Stimulated activated CD4-positive, alpha-beta T cell treated with anti-CD3 and anti-CD28 coated beads, Interleukin-15, amount 100 ng/mL, for 24 hours (primary cell): ENCODE measurements at regions not wholly inside any gene's neighbourhood (a gene's known extent, or its start where the extent isn't known, plus 50 kb on each side); places are given as distances from the start of the nearest gene placed in this dataset.

Source experiments
- DNase-seq: peaks from one replicate; pipeline ENCODE4 v3.0.0-alpha.2; 2020

DNA sequence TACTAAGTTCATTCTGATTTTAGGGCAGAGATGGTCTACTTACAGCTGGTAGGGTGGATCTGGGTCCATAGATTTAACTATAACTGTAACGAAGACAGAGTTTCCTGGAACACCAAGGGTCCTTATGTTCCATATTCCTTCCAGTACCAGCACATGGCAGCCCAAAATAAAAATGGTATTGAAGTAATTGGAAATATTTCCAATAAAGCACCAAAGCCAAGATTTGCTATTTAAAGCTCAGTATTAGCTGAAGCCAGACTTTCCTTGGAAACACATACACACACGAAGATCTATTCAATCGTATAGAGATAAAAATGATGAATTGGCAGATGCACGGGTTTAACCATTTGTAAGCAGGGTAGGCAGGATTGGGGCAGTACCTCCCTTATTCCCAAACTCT, 289.1 kb upstream of the SORCS1 start:
- DNase-seq: no peak

DNA sequence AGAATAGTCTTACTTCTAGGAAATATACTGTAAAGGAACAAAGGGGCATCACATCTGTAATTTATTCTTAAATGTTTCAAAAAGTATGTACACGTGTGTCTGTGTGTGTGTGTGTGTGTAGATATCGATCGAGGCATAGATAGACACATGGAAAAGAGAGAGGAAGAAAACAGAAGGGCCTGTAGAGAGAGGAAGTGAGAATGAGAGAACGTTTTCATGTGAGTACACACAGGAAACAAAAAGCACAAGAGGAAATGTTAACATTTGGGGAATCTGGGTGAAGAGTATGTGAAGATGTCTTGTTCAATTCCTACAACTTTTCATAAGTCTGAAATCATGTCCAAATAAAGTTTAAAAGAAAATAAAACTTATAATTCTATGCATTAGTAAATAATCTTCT, 286.5 kb upstream of the SORCS1 start:
- no peak for DNase-seq

DNA sequence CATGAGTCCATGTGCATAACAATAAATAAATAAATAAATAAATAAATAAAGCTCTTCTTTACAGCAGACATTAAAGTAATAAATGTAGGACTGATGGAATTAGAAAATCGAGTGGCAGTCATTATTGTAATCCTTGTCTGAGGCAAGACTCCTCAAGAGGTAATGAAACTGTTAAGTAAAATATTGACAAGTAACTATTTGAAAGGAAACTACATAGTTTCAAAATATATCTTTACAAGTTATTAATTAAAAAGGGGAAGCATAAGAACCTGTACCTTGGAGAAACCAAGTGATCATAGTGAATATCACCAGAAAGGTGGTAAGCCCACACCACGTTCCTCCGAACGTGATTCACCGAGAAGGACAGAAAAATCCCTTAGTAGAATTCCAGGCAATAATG, 285.6 kb upstream of the SORCS1 start:
- DNase-seq: no peak

DNA sequence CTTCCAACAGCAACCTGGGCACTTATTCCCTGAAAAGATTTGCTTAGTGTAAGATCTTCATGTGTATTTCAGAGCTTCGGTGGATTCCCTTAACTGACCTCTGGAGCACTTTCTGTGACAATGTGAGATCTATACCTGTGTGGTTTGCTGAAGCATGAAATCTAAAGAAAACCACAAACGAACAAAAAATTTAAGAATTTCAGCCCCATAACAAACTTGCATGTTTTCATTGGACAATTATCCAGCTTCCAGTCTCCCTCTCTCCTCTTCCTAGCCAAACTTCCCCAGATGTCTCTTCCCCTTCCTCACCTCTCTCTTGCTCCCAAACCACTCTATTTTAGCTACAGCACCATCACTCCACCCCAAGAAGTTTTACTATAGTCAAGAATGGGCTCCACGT, 279.9 kb upstream of the SORCS1 start:
- no peak for DNase-seq

DNA sequence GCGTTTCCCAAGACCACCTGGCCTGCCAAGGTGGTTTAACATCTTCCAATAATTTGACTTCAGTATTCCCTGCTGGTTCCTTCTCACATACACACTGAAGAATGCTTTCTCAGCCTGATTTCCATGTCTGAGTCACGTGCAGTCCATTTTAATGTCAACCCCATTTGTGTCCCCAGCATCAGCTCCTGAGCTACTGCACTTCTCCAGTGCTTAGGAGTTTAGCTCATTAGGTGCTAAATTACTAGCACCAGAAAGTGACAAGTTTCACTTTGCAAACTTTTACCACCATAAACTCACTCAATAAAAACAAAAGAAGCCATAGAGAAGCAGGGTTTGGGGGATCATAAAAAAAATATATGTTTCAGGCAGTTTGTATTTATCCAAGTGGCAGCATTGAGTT, 279.3 kb upstream of the SORCS1 start:
- no peak for DNase-seq

DNA sequence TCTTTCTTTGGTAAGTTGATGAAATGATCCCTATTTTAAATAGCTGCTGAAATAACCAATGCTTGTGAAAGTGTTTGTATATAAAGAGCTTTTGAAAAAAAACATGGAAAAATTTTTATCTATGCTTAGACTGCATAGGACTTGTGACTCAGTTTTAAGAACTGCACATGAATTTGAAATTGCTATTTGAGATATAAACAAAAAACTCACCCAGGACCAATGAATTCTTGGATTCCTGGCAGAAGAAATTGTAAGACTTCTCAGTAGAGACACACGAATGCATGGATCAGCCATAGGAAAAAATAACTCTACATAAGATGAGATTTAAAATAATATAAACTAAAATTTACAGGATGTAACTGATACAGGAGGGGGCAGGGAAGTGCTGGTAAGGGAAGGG, 278.8 kb upstream of the SORCS1 start:
- DNase-seq: no peak

DNA sequence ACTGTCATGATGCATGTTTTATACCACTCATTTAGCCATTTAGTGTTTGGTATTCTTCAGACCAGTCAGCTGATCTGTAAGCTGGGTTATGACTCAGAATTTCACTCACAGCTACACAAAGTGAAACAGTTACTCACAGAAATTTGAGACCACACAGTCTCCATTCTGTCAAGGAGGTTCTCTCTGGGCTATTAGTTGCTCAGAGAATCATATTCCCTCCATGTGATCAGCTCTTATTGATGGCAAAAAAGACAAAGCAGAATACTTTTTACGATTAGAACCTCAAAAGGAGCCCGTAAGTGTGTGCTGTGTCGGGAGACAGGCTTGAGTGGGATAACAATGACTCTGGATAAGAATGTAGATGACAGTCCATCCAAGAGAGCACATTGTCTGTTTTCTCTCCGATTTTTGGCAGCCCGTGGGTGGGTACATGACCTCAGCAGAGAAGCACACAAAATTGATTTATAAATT, 277.6 kb upstream of the SORCS1 start:
- DNase-seq: no peak

DNA sequence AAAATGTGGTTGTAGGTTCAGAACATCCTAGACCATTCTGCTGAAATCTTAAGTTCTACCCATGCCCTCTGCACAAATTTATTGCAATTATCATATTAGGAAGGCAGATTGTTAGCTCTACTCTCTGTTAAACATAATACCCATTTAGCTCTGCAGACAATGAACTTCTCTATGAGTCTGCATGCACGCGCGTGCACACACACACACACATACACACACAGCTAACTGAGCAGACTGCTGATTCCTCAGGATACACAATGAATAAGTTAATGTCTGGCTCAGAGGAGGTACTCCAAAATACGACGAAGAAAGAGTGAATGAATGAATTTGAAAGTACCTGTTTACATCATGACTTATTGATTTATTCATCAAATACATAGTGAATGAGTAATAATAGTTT, 276.2 kb upstream of the SORCS1 start:
- no peak for DNase-seq

DNA sequence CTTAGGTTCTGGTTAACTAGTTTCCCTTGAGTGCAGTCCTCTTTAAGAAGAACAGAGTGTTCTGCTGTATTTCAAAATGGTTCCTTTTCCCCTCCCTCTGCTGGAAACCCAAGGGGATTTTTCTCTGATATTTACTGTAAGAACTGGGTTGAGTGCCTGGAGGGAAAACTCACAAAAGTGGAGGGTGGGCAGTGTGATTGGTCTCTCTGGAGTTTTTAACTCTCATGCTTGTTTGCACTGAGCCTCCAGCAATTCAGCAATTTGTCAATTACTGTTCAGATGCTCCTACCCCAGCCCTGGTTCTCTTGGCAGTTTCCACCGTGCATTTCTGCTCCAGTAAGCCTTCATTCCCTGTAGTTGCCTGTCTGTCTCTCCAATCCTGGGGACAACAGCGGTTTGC, 273.4 kb upstream of the SORCS1 start:
- DNase-seq: no peak

DNA sequence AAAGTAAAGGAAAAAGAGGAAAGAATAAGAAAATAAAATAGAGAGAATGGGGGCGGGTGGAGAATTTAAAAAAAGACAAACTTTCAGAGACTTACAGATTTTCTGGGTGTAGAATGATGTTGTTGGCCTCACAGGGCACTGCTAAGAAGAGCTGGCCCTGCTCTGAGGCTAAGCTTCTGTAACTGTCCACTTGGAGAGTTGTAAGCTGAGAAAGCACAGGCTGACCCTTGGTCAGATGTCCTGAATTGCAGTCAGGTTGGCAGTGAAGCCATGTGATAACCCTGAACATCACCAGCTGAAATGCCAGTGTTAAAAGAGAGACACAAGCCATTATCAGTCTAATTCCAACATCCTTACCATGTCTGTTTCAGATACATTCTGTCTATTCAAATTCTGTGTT, 272.1 kb upstream of the SORCS1 start:
- DNase-seq: no peak

DNA sequence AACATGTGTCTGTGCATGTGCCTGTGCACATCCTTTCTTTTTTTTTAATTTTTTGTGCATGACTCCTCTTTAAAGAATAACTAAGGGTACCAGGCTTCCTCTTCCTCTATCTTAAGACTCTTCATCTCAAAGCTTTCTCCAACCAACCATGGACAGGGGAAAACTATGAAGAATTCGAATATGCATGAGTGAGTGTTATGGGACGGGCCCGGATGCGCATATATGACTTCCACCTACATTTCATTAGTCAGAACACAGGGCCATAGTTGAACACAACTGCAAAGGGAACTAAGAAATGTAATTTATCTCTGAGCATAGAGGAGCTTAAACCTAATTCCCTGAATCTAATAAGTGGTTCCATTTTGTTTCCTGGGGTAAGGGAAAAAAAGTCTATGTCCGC, 270.3 kb upstream of the SORCS1 start:
- DNase-seq: no peak

DNA sequence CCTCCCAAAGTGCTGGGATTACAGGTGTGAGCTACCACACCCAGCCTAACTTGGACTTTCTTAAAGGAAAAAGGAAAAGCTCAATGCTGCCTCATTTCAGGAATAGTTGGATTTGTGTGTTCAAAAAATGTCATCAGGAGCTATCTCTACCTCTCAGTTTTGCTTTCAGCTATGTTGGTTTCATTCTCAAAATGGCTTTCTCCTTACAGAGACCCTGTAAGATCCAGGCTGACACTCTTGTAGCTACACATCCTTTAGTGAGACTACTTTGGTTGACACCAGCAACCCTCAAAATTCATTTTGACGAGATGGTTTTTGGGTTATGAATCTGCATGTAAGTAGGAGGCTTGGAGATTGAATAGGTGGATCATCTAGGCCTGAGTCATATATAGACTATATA, 269.7 kb upstream of the SORCS1 start:
- DNase-seq: no peak

DNA sequence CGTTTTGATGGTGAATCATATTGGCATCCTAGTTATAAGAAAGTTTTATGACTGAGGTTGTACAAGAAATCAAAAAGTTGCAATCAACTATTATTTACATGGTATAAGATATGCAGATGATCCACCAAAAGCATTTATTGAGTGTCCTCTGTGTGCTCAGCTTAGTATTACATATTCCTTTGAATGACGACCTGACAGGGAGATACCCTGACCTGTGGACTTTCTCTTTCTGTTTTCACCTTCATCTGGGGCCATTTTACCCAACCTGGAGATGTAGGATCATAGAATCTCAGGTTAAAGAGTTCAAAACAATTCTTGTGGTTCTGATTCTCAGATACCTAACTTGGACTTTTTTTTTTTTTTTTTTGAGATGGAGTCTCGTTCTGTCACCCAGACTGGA, 269.1 kb upstream of the SORCS1 start:
- no peak for DNase-seq

DNA sequence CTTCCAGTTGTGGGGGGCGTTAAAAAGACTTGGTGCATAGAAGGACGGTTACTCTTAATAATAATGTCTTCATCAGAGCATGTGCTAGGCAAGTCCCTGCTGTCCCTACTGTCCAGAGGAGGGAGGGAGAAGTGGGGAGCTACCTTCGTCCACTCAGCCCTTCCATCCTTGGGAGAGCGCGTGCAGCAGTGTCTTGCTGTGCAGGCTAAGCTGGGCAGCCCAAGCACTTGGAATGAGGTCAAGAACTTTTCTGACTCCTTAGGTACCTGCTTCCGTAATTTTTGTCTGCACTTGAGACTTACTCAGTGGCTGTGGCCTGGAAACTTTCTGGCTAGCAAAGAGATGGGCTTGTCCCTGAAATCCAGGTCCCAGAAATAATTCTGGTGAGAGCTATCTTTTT, 265.9 kb upstream of the SORCS1 start:
- no peak for DNase-seq

DNA sequence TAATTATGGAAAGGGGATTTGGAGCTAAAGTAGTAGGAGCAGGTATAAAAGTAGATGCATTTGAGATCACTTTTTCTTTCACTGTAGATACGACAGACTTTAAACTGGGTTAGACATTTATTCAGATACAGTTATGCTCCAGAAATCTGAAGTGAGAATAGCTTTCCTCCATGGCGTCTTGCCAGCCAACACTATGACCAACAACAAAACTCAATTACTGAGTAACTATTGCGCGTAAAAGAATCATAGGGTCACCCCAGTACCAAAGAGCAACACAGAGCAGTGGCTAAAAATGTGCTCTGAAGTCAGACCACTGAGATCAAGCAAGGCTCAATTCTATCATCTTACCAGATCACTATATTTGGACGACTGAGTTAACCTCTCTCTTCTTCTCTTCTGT, 262.5 kb upstream of the SORCS1 start:
- DNase-seq: no peak

DNA sequence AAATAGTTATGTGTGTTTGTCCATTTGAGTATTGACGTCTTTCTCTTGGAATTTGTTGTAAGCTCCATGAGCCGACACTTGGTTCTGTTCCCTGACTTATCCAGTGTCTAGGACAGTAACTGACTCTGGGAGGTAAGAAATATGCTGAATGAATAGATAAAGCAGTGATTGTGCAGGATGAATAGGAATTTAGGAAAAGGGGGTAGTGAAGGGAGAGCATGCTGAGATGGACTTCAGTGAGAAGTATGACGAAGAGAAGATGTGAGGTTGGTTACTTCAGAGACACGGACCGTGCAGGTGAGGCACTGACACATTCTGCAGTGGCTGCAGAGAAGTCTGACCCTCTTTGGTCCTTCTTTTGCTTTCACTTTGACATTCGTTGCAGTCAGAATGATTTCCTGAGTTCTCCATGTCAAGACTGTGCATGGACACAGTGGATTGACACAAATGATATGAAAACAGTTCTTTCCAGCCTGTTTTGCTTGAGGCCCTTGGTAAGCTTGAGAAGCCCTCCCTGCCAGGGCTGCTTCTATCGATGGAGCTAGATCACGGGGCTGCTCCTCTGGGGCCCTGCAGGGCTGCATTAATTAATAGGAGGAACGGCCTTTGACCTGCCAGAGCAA, 261.5 kb upstream of the SORCS1 start:
- DNase-seq: no peak

DNA sequence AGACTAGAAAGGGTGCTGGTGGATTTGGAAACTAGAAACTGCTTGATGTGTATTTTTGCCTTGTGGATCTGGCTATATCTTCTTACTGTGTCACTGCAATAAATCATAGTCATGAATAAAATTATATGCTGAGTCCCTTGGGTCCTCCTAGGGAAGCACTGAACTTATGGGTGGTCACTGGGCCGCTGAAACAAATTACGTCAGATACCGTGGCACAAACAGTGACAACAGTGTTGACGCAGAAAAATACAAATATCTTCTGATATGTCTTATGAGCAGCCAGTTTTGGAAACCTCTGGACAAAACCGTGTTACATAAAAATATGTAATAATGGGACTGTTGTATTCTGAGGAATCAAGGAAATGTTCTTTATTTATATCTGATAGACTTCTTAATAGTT, 260.1 kb upstream of the SORCS1 start:
- DNase-seq: no peak

DNA sequence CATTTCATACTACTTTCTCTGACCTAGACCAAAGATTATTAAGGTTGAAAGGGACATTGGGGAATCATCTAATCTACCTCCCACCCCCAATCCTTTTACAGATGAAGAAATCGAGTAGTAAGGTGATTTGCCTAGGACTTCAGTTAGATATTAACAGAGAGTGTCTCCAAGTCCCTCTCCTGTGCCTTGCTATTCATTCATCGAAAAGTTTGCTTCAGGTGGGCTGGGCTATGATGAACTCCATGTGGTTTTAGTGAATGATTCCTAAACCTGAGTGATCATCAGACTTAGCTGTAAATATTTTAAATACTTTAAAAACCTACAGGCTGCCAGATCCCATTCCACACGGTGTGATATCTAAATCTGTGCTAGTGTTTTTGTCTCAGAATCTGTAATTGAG, 259.4 kb upstream of the SORCS1 start:
- DNase-seq: no peak

DNA sequence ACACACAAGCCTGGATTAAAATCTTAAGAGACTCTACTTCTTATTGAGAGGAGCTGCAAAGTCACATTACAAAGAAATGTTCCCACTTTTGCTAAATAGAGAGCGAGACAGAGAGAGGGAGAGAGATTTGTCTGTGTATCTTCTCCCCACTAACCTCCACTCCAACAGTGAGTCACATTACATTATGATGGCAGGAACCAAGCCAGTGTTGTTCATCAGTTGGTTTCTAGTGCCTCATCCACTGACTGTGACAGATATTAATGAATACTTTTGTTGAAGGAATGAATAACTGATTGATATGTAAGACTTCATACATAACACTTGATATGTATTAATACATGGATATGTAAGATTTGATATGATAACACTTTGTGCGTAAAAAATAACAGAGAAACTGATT, 258.2 kb upstream of the SORCS1 start:
- DNase-seq: no peak

DNA sequence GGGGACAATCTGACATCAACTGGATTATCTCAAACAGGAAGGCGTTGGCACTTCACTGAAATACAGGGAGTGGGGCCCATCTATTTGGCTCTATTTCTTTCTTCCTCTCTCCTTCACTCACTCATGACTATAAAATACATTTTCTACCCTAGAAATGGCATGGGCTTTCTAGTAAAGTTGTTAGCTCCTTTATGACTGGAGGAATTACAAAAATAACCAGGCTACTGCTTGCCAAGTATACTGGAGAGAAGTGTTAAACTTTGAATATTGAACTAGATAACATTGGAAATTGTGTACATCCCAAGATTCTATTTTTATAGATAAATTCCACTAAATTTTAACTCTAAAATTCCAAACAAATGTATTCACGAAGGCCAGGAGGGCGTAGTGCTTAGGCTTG, 255.7 kb upstream of the SORCS1 start:
- DNase-seq: no peak

DNA sequence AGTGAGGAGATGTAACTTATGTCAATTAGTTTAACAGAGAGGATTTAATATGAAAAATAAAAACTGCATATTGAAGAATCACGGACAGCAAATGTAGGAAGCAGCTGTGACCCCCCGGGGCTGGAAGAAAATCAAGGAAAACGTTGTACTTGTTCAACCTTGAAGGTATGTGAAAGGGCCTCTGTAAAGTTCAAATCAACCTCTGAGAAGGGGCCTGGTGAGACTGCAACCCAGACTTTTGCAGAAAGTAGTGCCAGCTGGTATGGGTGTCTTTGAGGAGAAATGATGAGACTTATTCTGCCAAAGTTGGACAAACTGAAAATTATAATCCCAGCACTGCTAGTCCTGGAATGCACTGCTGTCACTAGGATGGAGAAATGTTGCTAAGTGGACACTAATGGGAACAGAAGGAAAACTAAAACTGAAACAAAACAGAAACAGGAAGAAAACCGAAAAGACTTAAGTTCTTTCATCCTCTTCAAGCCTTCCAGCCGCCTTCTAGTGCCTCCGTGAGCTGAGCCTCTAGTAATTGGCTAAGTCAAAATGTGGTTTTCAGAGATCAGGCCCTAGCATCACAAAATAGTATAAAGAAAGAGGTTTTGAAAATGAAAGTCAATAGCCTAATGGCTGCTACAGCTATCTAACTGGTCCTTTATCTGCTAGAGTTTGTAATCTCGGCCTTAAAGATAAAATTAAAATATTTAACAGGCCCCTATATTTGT, 253.7 kb upstream of the SORCS1 start:
- no peak for DNase-seq

DNA sequence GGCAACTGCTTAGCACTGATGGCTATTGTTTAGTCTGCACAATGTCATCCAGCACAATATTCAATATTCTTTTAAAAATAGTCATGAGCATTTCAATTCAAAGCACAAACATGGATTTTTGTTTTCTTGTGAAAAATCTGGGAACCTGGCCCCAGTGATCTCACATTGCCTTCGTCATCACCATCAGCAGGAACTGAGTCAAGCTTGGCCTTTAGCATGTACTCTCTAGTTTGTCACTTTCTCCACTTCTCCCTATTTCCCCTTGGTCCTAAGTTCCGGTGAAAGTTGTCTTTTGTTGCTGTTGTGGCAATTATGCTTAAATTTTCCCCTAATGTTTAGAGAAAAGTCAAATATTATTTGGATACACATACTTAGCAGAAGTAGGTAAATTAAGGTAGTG, 252.9 kb upstream of the SORCS1 start:
- no peak for DNase-seq

DNA sequence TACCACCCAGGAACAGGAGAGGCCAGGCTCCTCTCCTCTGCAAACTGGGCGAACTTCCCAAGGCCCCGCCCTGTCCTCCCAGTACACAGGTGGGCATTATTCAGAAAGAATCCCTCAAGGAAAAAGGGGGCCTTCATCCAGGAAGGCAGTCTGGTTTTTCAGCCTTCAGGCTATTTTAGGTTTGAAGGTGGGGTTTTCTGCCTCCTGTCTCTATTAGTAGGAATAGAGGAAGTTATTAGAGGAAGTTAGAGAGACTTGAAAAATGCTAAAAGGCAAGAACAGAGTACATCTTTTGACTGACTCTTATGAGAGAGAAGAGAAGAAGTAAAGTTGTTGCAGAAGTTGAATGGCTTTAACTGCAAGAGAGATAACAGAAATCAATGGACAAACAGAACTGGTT, 250.9 kb upstream of the SORCS1 start:
- DNase-seq: no peak

DNA sequence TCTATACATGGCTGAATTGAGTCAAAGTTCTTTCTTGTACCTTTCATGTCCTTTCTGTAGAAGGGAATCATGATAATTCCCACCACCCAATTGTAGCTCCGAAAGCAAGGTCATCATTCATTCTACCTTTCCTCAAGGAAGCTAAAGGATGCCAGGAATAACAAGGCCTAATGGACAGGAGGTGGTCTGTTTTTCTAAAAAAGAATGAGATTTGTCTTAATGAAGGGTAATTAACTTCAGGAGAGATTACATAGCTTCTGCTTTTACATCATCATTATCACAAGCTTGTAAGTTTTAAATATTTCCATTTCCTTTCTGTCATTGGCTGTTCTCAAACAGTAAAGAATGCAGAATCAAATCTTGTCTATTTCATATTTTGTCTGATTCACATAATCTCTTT, 249.5 kb upstream of the SORCS1 start:
- no peak for DNase-seq

DNA sequence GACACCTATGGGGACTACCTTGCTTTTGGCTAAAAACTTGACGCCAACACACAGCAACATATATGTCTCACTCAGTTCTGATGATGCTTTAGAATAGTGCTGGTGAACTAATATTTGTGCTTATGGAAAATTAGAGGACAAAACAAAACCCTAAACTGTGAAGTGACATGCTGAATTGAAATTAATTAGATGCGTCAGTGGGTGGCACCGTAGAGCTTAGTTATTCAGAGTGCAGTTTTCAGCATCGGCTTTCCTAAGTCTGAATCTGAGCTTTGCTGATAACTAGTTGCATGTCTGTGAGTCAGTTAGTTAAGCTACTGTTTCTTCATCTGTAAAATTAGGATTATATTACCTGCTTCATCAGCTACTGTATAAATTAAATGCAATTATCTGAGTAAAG, 245.0 kb upstream of the SORCS1 start:
- DNase-seq: no peak
